Osteoblast (primary cell): ENCODE measurements at regions not wholly inside any gene's neighbourhood (a gene's known extent, or its start where the extent isn't known, plus 50 kb on each side); places are given as distances from the start of the nearest gene placed in this dataset.
"Not testable (repeated sequence)": the region's sequence is repeated elsewhere in the genome, so short reads cannot be mapped to it uniquely, and the experiment has no call there.

Source experiments
- DNase-seq: peaks from one replicate; pipeline ENCODE4 v3.0.0; 2011; ENCODE audit warnings: low spot score, mixed read lengths; ENCODE audit not compliant: insufficient read length; ENCODE audit errors: missing footprints
- H2AFZ ChIP-seq: 2 replicates; pipeline ENCODE4 v1.6.0; 2011; ENCODE audit warnings: mild to moderate bottlenecking, low read length
- H3K27ac ChIP-seq: 2 replicates; pipeline ENCODE4 v1.5.1; 2011; ENCODE audit warnings: mild to moderate bottlenecking, low read depth, low read length, moderate library complexity
- H3K27me3 ChIP-seq: 2 replicates; pipeline ENCODE4 v1.6.0; 2012; ENCODE audit warnings: mild to moderate bottlenecking, control low read depth, inconsistent platforms, low read length, moderate library complexity; ENCODE audit not compliant: insufficient read depth
- H3K36me3 ChIP-seq: 2 replicates; pipeline ENCODE4 v1.5.1; 2011; ENCODE audit warnings: mild to moderate bottlenecking, low read length, control low read depth, moderate library complexity; ENCODE audit not compliant: insufficient read depth
- H3K4me1 ChIP-seq: 2 replicates; pipeline ENCODE4 v1.5.1; 2011; ENCODE audit warnings: mild to moderate bottlenecking, low read length, control low read depth, moderate library complexity; ENCODE audit not compliant: insufficient read depth
- H3K4me2 ChIP-seq: 2 replicates; pipeline ENCODE4 v1.6.0; 2011; ENCODE audit warnings: mild to moderate bottlenecking, low read length; ENCODE audit not compliant: insufficient read depth
- H3K4me3 ChIP-seq: fragments of 200-600 bp; sonication (generic); 3 replicates; pipeline ENCODE4 v1.5.1; 2012; ENCODE audit warnings: mild to moderate bottlenecking, low read length, inconsistent platforms; ENCODE audit not compliant: insufficient read depth
- H3K79me2 ChIP-seq: 2 replicates; pipeline ENCODE4 v1.6.0; 2012; ENCODE audit warnings: mild to moderate bottlenecking, low read length, control low read depth, inconsistent platforms; ENCODE audit not compliant: insufficient read depth
- H3K9me3 ChIP-seq: 2 replicates; pipeline ENCODE4 v1.5.1; 2011; ENCODE audit warnings: low read depth, low read length, control low read depth
- H4K20me1 ChIP-seq: 2 replicates; pipeline ENCODE4 v1.6.0; 2012; ENCODE audit warnings: mild to moderate bottlenecking, low read length, control low read depth; ENCODE audit not compliant: insufficient read depth
- TF ChIP-seq, protein P1 (sequence below): IDR thresholded peaks from 2 replicates; pipeline ENCODE4 v1.5.1; 2011; ENCODE audit warnings: mild to moderate bottlenecking, low read depth, low read length, moderate library complexity; ENCODE audit errors: extremely low read depth

DNA sequence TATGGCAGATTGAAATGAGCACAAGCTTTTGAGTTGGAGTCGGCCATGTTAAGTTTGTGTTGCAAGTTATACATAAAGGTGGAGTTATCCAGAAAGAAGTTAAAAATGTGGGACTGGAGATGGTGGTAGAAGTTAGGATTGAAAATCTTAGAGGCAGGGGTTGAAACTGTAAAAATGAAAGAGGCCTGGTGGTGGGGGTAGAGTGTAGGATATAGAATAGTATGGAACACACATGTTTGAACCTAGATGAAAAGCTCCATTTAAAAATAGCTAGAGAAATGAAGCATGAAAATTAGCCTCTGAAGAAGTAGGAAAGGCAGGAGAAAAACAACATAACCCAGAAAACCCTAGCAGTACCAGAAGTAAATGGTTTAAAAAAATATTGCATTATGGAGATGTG is 131.8 kb upstream of the ENPEP start:
- H3K4me2 ChIP-seq = no peak overlapping the region
- H2AFZ ChIP-seq = no peak overlapping the region
- TF ChIP-seq, protein P1, sequence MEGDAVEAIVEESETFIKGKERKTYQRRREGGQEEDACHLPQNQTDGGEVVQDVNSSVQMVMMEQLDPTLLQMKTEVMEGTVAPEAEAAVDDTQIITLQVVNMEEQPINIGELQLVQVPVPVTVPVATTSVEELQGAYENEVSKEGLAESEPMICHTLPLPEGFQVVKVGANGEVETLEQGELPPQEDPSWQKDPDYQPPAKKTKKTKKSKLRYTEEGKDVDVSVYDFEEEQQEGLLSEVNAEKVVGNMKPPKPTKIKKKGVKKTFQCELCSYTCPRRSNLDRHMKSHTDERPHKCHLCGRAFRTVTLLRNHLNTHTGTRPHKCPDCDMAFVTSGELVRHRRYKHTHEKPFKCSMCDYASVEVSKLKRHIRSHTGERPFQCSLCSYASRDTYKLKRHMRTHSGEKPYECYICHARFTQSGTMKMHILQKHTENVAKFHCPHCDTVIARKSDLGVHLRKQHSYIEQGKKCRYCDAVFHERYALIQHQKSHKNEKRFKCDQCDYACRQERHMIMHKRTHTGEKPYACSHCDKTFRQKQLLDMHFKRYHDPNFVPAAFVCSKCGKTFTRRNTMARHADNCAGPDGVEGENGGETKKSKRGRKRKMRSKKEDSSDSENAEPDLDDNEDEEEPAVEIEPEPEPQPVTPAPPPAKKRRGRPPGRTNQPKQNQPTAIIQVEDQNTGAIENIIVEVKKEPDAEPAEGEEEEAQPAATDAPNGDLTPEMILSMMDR = peak; percentile 38
- H3K27me3 ChIP-seq = peaks cover 3% of the 10 kb centered on the region
- DNase-seq = no peak
- H3K36me3 ChIP-seq = no peaks in the 10 kb centered on the region
- no peak overlapping the region for H3K4me3 ChIP-seq
- H3K4me1 ChIP-seq = no peaks in the 10 kb centered on the region
- no peaks in the 10 kb centered on the region for H3K79me2 ChIP-seq
- H3K27ac ChIP-seq = no peak overlapping the region
- no peaks in the 10 kb centered on the region for H3K9me3 ChIP-seq
- no peaks in the 10 kb centered on the region for H4K20me1 ChIP-seq

DNA sequence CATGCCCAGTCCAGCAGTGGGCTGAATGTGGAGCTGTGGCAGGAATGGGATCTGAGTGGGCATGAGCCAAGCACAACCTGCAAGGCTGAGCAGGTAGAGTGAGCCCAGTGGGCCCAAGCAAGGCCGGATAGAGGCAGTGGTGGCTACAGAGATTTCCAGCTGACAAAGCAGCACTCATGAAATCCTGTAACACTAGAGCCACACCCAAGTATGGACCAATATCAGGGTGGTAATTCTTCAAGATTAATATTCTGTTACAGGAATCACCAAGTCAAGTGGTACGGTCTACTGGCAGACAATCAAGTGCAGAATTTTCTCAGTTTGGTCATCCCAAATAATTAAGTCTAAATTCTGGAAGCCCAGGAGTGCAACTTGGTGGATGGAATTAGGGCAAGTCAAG is 132.4 kb upstream of the ENPEP start:
- Histone ChIP-seq H3K27me3 (peaks cover 3% of the 10 kb centered on the region), H3K9me3 (no peaks in the 10 kb centered on the region), H4K20me1 (no peaks in the 10 kb centered on the region), H3K79me2 (no peaks in the 10 kb centered on the region), H3K36me3 (no peaks in the 10 kb centered on the region), H3K4me3 (no peak overlapping the region), H3K4me1 (no peaks in the 10 kb centered on the region), H3K27ac (no peak overlapping the region), H3K4me2 (no peak overlapping the region), H2AFZ (no peak overlapping the region)
- TF ChIP-seq, protein P1 = no peak
- DNase-seq = no peak

- H3K9me3 ChIP-seq, H3K4me1 ChIP-seq, H4K20me1 ChIP-seq, H3K27me3 ChIP-seq, DNase-seq, H3K4me2 ChIP-seq, H3K4me3 ChIP-seq, H3K36me3 ChIP-seq, H3K79me2 ChIP-seq, H2AFZ ChIP-seq, H3K27ac ChIP-seq: not testable (repeated sequence)
Measured at GRCh38 chr4:110341118-110341517, 134.8 kb upstream of the ENPEP start.

DNA sequence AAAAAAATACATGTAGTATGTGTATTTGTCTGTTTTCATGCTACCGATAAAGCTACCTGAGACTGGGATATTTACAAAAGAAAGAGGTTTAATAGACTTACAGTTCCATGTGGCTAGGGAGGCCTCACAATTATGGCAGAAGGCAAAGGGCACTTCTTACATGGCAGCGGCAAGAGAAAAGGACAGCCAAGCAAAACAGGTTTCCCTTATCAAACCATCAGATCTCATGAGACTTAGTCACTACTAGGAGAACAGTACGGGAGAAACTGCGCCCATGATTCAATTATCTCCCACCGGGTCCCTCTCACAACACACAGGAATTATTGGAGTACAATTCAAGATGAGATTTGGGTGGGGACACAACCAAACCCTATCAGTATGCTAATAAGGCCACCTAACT is 137.0 kb upstream of the ELOVL6 start:
- TF ChIP-seq, protein P1 = no peak
- H2AFZ ChIP-seq = no peak overlapping the region
- H3K4me3 ChIP-seq = no peak overlapping the region
- no peaks in the 10 kb centered on the region for H3K4me1 ChIP-seq
- H3K27ac ChIP-seq = no peak overlapping the region
- H3K36me3 ChIP-seq = no peaks in the 10 kb centered on the region
- DNase-seq = no peak
- peaks cover 8% of the 10 kb centered on the region for H3K27me3 ChIP-seq
- no peaks in the 10 kb centered on the region for H4K20me1 ChIP-seq
- no peaks in the 10 kb centered on the region for H3K79me2 ChIP-seq
- no peaks in the 10 kb centered on the region for H3K9me3 ChIP-seq
- H3K4me2 ChIP-seq = no peak overlapping the region
